Spleen (tissue), 11 donors: ENCODE measurements at regions not wholly inside any gene's neighbourhood (a gene's known extent, or its start where the extent isn't known, plus 50 kb on each side); places are given as distances from the start of the nearest gene placed in this dataset.

ENCODE experiments used
- DNase-seq: peaks from one replicate; pipeline ENCODE4 v3.0.0-alpha.2; 2020
- H3K27ac ChIP-seq, 8 donors: fragments of 200-600 bp; sonication (generic) in 7 of 8; 1 replicate in 4 of 8; 2 replicates in 4 of 8; pipeline versions ENCODE4 v1.5.0 to v1.8.0; 2016 to 2021; ENCODE audit warnings: inconsistent platforms in 4 of 8, mild to moderate bottlenecking in 4 of 8, moderate library complexity in 1 of 8
- H3K27me3 ChIP-seq, 7 donors: fragments of 200-600 bp; sonication (generic) in 6 of 7; replicated peaks in 1 of 7; 1 replicate in 4 of 7; 2 replicates in 3 of 7; pipeline versions ENCODE4 v1.5.0 to v1.8.0; 2016 to 2021; ENCODE audit warnings: inconsistent platforms in 3 of 7, mild to moderate bottlenecking in 1 of 7
- H3K36me3 ChIP-seq, 6 donors: fragments of 200-600 bp; sonication (generic) in 5 of 6; 1 replicate in 4 of 6; 2 replicates in 2 of 6; pipeline versions ENCODE4 v1.5.0 to v1.8.0; 2016 to 2021; ENCODE audit warnings: inconsistent platforms in 2 of 6
- H3K4me1 ChIP-seq, 6 donors: fragments of 200-600 bp; sonication (generic) in 5 of 6; 1 replicate in 3 of 6; 2 replicates in 3 of 6; pipeline versions ENCODE4 v1.5.0 to v1.8.0; 2016 to 2021; ENCODE audit warnings: inconsistent platforms in 3 of 6
- H3K4me3 ChIP-seq, 8 donors: fragments of 200-600 bp; sonication (generic) in 7 of 8; 1 replicate in 4 of 8; 2 replicates in 4 of 8; pipeline versions ENCODE4 v1.5.0 to v1.8.0; 2016 to 2021; ENCODE audit warnings: inconsistent platforms in 4 of 8, mild to moderate bottlenecking in 4 of 8, moderate library complexity in 2 of 8
- H3K9me3 ChIP-seq, 8 donors: fragments of 200-600 bp; sonication (generic) in 7 of 8; 1 replicate in 4 of 8; 2 replicates in 4 of 8; pipeline versions ENCODE4 v1.5.0 to v1.8.0; 2016 to 2021; ENCODE audit warnings: inconsistent platforms in 4 of 8
- POLR2A ChIP-seq, 3 donors: fragments of 450-650 bp; IDR thresholded peaks; one replicate each; pipeline ENCODE4 v1.5.1; 2017; ENCODE audit warnings: antibody characterized with exemption in 3 of 3, mild to moderate bottlenecking in 1 of 3
- POLR2AphosphoS5 ChIP-seq, 3 donors: sonication (generic); formaldehyde crosslinking; IDR thresholded peaks; one replicate each; pipeline ENCODE4 v1.5.1; 2017; ENCODE audit warnings: antibody characterized with exemption in 3 of 3
- WGBS, 5 donors: extraction: QIAGEN DNeasy Blood & Tissue Kit in 3 of 5; methylation state at CpG; one replicate each; pipeline versions ENCODE4 v1.1.5 to v1.1.7; 2013 to 2018; 5-methylcytosine and 5-hydroxymethylcytosine counted together
- intact Hi-C: fragments of 100-400 bp; cut with DNase I; formaldehyde crosslinking; loops from one replicate; pipeline ENCODE4 v1.15.0; 2023; ENCODE audit warnings: low total_unique reads
- TF ChIP-seq, protein P1 (sequence below), 11 experiments: fragments of 200-600 bp in 7 of 11; fragments of 450-650 bp in 4 of 11; sonication (generic) in 4 of 11; IDR thresholded peaks in 8 of 11; conservative IDR thresholded peaks in 3 of 11; 1 replicate in 7 of 11; 2 replicates in 4 of 11; pipeline versions ENCODE4 v1.4.0 to v1.8.0; 2016 to 2021; ENCODE audit warnings: antibody characterized with exemption in 11 of 11, inconsistent platforms in 4 of 11, mild to moderate bottlenecking in 1 of 11
- donor health status: healthy with polysubstance abuse.
- donor health status: DM: no; HTN: no; CAD: no; lungs with moderate emphysema.
- donor health status: DM: no; HTN: no; CAD: no.
- donor health status: Bipolar disorder and iron deficiency.
- donor health status: healthy.
- donor health status: DM: no; HTN: no; CAD: no.
- donor health status: DM: yes; HTN: yes; CAD: no.

DNA sequence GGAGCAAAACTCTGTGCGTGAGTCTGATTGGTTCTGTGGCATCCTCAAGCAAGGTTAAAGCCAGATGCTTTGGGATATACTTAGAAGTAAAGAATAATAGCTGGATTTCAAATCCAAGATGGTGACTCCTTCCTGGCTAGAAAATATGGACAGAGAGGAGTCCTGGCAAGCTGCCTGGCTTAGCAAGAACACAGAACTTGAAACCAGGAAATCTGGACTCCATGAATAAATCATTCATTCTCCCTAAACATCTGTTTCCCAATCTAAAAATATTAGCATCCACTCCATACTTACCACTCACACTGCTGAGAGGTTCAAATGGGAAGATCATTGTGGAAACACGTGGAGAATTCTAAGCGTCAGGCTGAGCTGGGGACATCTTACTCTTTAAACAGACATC lies 1074.1 kb upstream of the AUTS2 start:
- H3K9me3 ChIP-seq: peaks cover 0 to 39% (median 10%) of the 10 kb centered on the region in 8 donors
- TF ChIP-seq POLR2AphosphoS5 (IDR thresholded peaks at IDR 0.05) (no peak), POLR2A (IDR thresholded peaks at IDR 0.05) (no peak)
- TF ChIP-seq, protein P1, sequence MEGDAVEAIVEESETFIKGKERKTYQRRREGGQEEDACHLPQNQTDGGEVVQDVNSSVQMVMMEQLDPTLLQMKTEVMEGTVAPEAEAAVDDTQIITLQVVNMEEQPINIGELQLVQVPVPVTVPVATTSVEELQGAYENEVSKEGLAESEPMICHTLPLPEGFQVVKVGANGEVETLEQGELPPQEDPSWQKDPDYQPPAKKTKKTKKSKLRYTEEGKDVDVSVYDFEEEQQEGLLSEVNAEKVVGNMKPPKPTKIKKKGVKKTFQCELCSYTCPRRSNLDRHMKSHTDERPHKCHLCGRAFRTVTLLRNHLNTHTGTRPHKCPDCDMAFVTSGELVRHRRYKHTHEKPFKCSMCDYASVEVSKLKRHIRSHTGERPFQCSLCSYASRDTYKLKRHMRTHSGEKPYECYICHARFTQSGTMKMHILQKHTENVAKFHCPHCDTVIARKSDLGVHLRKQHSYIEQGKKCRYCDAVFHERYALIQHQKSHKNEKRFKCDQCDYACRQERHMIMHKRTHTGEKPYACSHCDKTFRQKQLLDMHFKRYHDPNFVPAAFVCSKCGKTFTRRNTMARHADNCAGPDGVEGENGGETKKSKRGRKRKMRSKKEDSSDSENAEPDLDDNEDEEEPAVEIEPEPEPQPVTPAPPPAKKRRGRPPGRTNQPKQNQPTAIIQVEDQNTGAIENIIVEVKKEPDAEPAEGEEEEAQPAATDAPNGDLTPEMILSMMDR (IDR thresholded peaks at IDR 0.05 in 8 of 11, conservative IDR thresholded peaks at IDR 0.05 in 3 of 11): no peak

DNA sequence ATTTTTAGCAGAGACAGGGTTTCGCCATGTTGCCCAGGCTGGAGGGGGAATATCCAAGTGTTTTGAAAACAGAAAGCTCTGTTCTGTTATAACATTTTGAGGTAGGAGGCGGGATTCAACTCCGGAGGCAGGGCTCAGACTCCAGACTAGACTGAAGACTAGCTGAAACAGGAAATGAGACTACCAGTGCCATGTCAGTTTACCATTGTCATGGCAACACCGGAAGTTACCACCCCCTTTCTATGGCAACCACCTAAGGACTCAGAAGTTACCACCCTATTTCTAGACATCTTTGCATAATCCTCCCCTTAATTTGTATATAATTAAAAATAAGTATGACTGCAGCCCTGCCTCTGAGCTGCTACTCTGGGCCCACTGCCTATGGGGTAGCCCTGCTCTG lies 1069.1 kb upstream of the AUTS2 start:
- Histone ChIP-seq H3K27me3 (no peaks in the 10 kb centered on the region), H3K9me3 (peaks cover 0 to 29% (median 8%) of the 10 kb centered on the region in 8 donors), H3K4me3 (no peak overlapping the region), H3K4me1 (no peaks in the 10 kb centered on the region), H3K36me3 (no peaks in the 10 kb centered on the region), H3K27ac (no peak overlapping the region)
- DNase-seq: no peak
- WGBS, 5 donors: 86 to 93% (median 90%) methylated on average over 4 of the region's 4 CpGs
- intact Hi-C loops: no loop called here
- TF ChIP-seq POLR2AphosphoS5 (IDR thresholded peaks at IDR 0.05) (no peak), POLR2A (IDR thresholded peaks at IDR 0.05) (no peak)
- TF ChIP-seq, protein P1 (IDR thresholded peaks at IDR 0.05 in 8 of 11, conservative IDR thresholded peaks at IDR 0.05 in 3 of 11): no peak

More for the DNA sequence above, 1074.1 kb upstream of the AUTS2 start:
- Histone ChIP-seq H3K4me3 (no peak overlapping the region), H3K36me3 (no peaks in the 10 kb centered on the region), H3K27me3 (no peaks in the 10 kb centered on the region), H3K27ac (no peak overlapping the region), H3K4me1 (no peaks in the 10 kb centered on the region)
- WGBS, 5 donors: 69 to 85% (median 78%) methylated on average over 3 of the region's 3 CpGs
- intact Hi-C loops: no loop called here
- no peak for DNase-seq

DNA sequence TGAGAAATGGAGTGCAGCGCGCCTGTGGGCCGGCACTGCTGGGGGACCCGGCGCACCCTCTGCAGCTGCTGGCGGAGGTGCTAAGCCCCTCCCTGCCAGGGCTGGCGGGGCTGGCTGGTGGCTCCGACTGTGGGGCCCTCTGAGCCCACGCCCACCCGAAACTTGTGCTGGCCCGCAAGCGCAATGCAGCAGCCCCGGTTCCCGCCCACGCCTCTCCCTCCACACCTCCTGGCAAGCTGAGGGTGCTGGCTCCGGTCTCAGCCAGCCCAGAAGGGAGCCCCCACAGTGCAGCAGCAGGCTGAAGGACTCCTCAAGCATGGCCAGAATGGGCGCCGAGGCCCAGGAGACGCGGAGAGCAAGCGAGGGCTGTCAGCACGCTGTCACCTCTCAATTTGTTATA lies 1063.0 kb upstream of the AUTS2 start:
- no peaks in the 10 kb centered on the region for H3K36me3 ChIP-seq
- no peak overlapping the region for H3K4me3 ChIP-seq
- H3K27me3 ChIP-seq: no peaks in the 10 kb centered on the region
- no peak for DNase-seq
- intact Hi-C loops: no loop called here
- peaks cover 0 to 5% (median 0%) of the 10 kb centered on the region in 6 donors for H3K4me1 ChIP-seq
- no peak overlapping the region for H3K27ac ChIP-seq
- H3K9me3 ChIP-seq: peaks cover 0 to 21% (median 0%) of the 10 kb centered on the region in 8 donors
- WGBS, 5 donors: 86 to 96% (median 92%) methylated on average over 6 to 22 of the region's 22 CpGs
- TF ChIP-seq POLR2A (IDR thresholded peaks at IDR 0.05) (no peak), POLR2AphosphoS5 (IDR thresholded peaks at IDR 0.05) (no peak)
- TF ChIP-seq, protein P1 (IDR thresholded peaks at IDR 0.05 in 8 of 11, conservative IDR thresholded peaks at IDR 0.05 in 3 of 11): no peak

DNA sequence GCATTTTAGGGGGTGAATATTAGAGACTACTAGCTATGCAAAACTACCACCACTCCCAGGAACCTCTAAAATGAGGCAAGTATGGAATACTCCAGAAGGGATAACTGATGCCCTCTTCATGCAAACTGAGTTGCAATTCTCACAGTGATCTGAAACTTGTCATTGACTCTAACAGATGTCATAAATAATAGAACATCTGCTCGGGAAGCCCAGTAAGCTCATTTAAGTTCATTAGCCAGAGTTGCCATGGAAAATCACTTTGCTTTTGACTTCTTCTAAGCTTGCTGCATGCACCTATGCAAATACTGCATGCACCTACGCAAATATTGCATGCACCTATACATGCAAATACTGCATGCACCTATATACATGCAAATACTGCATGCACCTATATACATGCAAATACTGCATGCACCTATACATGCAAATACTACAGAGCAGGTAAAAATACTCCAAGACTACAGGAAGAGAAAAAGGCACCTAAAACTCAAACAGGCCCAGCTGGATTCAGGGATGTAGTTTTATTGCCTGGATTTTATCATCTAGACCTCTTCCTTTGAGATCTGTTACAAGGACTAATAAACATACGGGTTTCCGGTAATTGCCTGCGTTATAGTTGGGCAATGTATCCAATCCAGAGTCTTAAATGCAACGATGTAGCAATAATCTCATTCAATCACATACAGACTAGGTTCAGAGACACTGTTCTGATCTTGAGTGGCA lies 1061.1 kb upstream of the AUTS2 start:
- Histone ChIP-seq H3K36me3 (no peaks in the 10 kb centered on the region), H3K9me3 (peaks cover 0 to 36% (median 2%) of the 10 kb centered on the region in 8 donors), H3K4me1 (peaks cover 0 to 5% (median 0%) of the 10 kb centered on the region in 6 donors), H3K4me3 (no peak overlapping the region), H3K27ac (no peak overlapping the region), H3K27me3 (no peaks in the 10 kb centered on the region)
- 67 to 78% (median 75%) methylated on average over 6 of the region's 6 CpGs for WGBS, 5 donors
- TF ChIP-seq POLR2A (IDR thresholded peaks at IDR 0.05) (no peak), POLR2AphosphoS5 (IDR thresholded peaks at IDR 0.05) (no peak)
- TF ChIP-seq, protein P1 (IDR thresholded peaks at IDR 0.05 in 8 of 11, conservative IDR thresholded peaks at IDR 0.05 in 3 of 11): no peak
- DNase-seq: no peak
- intact Hi-C loops: no loop called here
